Fibroblast of lung (primary cell): ENCODE measurements at regions not wholly inside any gene's neighbourhood (a gene's known extent, or its start where the extent isn't known, plus 50 kb on each side); places are given as distances from the start of the nearest gene placed in this dataset.

Experiments
- DNase-seq, 2 donors: peaks; one replicate each; pipeline versions ENCODE4 v3.0.0 to v3.0.0-alpha.2; 2010; ENCODE audit warnings: low read depth in 2 of 2
- H2AFZ ChIP-seq: 2 replicates; pipeline ENCODE4 v1.5.1; 2012; ENCODE audit warnings: low read length, control low read depth, inconsistent platforms
- H3K27ac ChIP-seq: 2 replicates; pipeline ENCODE4 v1.5.1; 2011; ENCODE audit warnings: low read length, control low read depth; ENCODE audit not compliant: insufficient read depth
- H3K27me3 ChIP-seq: 2 replicates; pipeline ENCODE4 v1.5.1; 2011; ENCODE audit warnings: mild to moderate bottlenecking, low read length; ENCODE audit not compliant: control insufficient read depth, insufficient read depth
- H3K36me3 ChIP-seq: 2 replicates; pipeline ENCODE4 v1.5.1; 2011; ENCODE audit warnings: low read length; ENCODE audit not compliant: control insufficient read depth, insufficient read depth
- H3K4me1 ChIP-seq: 2 replicates; pipeline ENCODE4 v1.5.1; 2011; ENCODE audit warnings: low read length; ENCODE audit not compliant: control insufficient read depth, insufficient read depth; ENCODE audit errors: extremely low read depth
- H3K4me2 ChIP-seq: 2 replicates; pipeline ENCODE4 v1.5.1; 2011; ENCODE audit warnings: low read length, control low read depth; ENCODE audit not compliant: insufficient read depth; ENCODE audit errors: extremely low read depth
- H3K4me3 ChIP-seq, 4 experiments: fragments of 200-600 bp in 1 of 4; sonication (generic) in 1 of 4; replicated peaks in 1 of 4; 2 replicates each; pipeline ENCODE4 v1.5.1; 2011 to 2016; ENCODE audit warnings: low read length in 4 of 4, low read depth in 3 of 4, mild to moderate bottlenecking in 3 of 4, control low read depth in 2 of 4, inconsistent platforms in 1 of 4, mixed read lengths in 1 of 4; ENCODE audit not compliant: insufficient read depth in 1 of 4; ENCODE audit errors: control extremely low read depth in 1 of 4
- H3K79me2 ChIP-seq: 2 replicates; pipeline ENCODE4 v1.5.1; 2012; ENCODE audit warnings: mild to moderate bottlenecking, low read length, inconsistent platforms; ENCODE audit not compliant: control insufficient read depth, insufficient read depth
- H3K9ac ChIP-seq: 2 replicates; pipeline ENCODE4 v1.5.1; 2011; ENCODE audit warnings: mild to moderate bottlenecking, low read length, control low read depth; ENCODE audit not compliant: insufficient read depth
- H3K9me3 ChIP-seq: 2 replicates; pipeline ENCODE4 v1.5.1; 2012; ENCODE audit warnings: low read depth, low read length; ENCODE audit not compliant: control insufficient read depth, insufficient read depth
- H4K20me1 ChIP-seq: 2 replicates; pipeline ENCODE4 v1.5.1; 2011; ENCODE audit warnings: low read length; ENCODE audit not compliant: control insufficient read depth, insufficient read depth; ENCODE audit errors: extremely low read depth
- CTCF ChIP-seq, 2 donors: IDR thresholded peaks in 1 of 2; conservative IDR thresholded peaks in 1 of 2; 1 replicate in 1 of 2; 2 replicates in 1 of 2; pipeline ENCODE4 v1.5.1; 2011 to 2012; ENCODE audit warnings: low read length in 2 of 2, control low read depth in 1 of 2, inconsistent platforms in 1 of 2, low read depth in 1 of 2, mild to moderate bottlenecking in 1 of 2
- EZH2 ChIP-seq: IDR thresholded peaks from 2 replicates; pipeline ENCODE4 v1.5.1; 2012; ENCODE audit warnings: low read length, control low read depth, mild to moderate bottlenecking; ENCODE audit errors: missing control alignments

- Histone ChIP-seq H3K27ac (no peak overlapping the region), H3K4me3 (no peak overlapping the region), H3K4me2 (no peak overlapping the region), H3K79me2 (no peaks in the 10 kb centered on the region), H3K9me3 (no peaks in the 10 kb centered on the region), H3K27me3 (no peaks in the 10 kb centered on the region), H2AFZ (no peak overlapping the region), H3K9ac (no peak overlapping the region), H4K20me1 (no peaks in the 10 kb centered on the region), H3K36me3 (no peaks in the 10 kb centered on the region), H3K4me1 (no peaks in the 10 kb centered on the region)
- no peak for TF ChIP-seq EZH2
- no peak for TF ChIP-seq CTCF (conservative IDR thresholded peaks at IDR 0.05 in 1 of 2, IDR thresholded peaks at IDR 0.05 in 1 of 2; ENCODE audit: low read depth in 1 of 2, low read length in 2 of 2)
- DNase-seq: no peak
Observed at GRCh38 chr1:172733815-172734214, 74.9 kb downstream of the FASLG start.

GRCh38 chr1:172738389-172738788 lies 79.5 kb downstream of the FASLG start:
- H3K9ac ChIP-seq: no peak overlapping the region
- no peak overlapping the region for H3K4me3 ChIP-seq
- no peak for DNase-seq
- TF ChIP-seq CTCF (conservative IDR thresholded peaks at IDR 0.05 in 1 of 2, IDR thresholded peaks at IDR 0.05 in 1 of 2; ENCODE audit: low read depth in 1 of 2, low read length in 2 of 2): no peak
- no peak for TF ChIP-seq EZH2
- peaks cover 5% of the 10 kb centered on the region for H3K4me1 ChIP-seq
- H3K4me2 ChIP-seq: no peak overlapping the region
- no peaks in the 10 kb centered on the region for H3K27me3 ChIP-seq
- H3K9me3 ChIP-seq: no peaks in the 10 kb centered on the region
- H3K79me2 ChIP-seq: no peaks in the 10 kb centered on the region
- no peak overlapping the region for H3K27ac ChIP-seq
- no peaks in the 10 kb centered on the region for H3K36me3 ChIP-seq
- H2AFZ ChIP-seq: no peak overlapping the region
- H4K20me1 ChIP-seq: no peaks in the 10 kb centered on the region

GRCh38 chr1:172742599-172743500 lies 83.9 kb downstream of the FASLG start:
- Histone ChIP-seq H3K4me2 (no peak overlapping the region), H3K9ac (no peak overlapping the region), H3K4me1 (peaks cover 17% of the 10 kb centered on the region), H3K27ac (no peak overlapping the region), H2AFZ (no peak overlapping the region), H3K79me2 (no peaks in the 10 kb centered on the region), H3K36me3 (no peaks in the 10 kb centered on the region), H3K4me3 (no peak overlapping the region), H3K27me3 (no peaks in the 10 kb centered on the region), H3K9me3 (no peaks in the 10 kb centered on the region), H4K20me1 (no peaks in the 10 kb centered on the region)
- TF ChIP-seq CTCF (conservative IDR thresholded peaks at IDR 0.05 in 1 of 2, IDR thresholded peaks at IDR 0.05 in 1 of 2; ENCODE audit: low read depth in 1 of 2, low read length in 2 of 2) (peak; percentile 66 to 77), EZH2 (no peak)
- peak; percentile 34 to 68 for DNase-seq
